Aorta (tissue), 5 donors: ENCODE measurements at regions not wholly inside any gene's neighbourhood (a gene's known extent, or its start where the extent isn't known, plus 50 kb on each side); places are given as distances from the start of the nearest gene placed in this dataset.

Experiments
- ATAC-seq: fragments of 200-7000 bp; cut with Tn5 transposase; one replicate; pipeline ENCODE4 v1.9.1; 2022; ENCODE audit warnings: moderate library complexity; ENCODE audit not compliant: low FRiP score
- DNase-seq, 2 donors: peaks; one replicate each; pipeline ENCODE4 v3.0.0-alpha.2; 2020
- H3K27ac ChIP-seq, 2 donors: one replicate each; pipeline ENCODE4 v1.5.1; 2013; ENCODE audit warnings: low read length in 2 of 2, mild to moderate bottlenecking in 2 of 2, moderate library complexity in 2 of 2, control low read depth in 1 of 2, inconsistent platforms in 1 of 2, low read depth in 1 of 2
- H3K27me3 ChIP-seq, 2 donors: one replicate each; pipeline ENCODE4 v1.6.1; 2013; ENCODE audit warnings: control low read depth in 1 of 2, low read length in 1 of 2, mild to moderate bottlenecking in 1 of 2, moderate library complexity in 1 of 2; ENCODE audit not compliant: insufficient read depth in 2 of 2, control insufficient read depth in 1 of 2
- H3K36me3 ChIP-seq, 2 donors: one replicate each; pipeline ENCODE4 v1.6.1; 2013; ENCODE audit warnings: control low read depth in 1 of 2, low read length in 1 of 2, mild to moderate bottlenecking in 1 of 2; ENCODE audit not compliant: insufficient read depth in 2 of 2, control insufficient read depth in 1 of 2
- H3K4me1 ChIP-seq, 2 donors: one replicate each; pipeline ENCODE4 v1.6.1; 2013; ENCODE audit warnings: low read length in 2 of 2, control low read depth in 1 of 2, mild to moderate bottlenecking in 1 of 2, moderate library complexity in 1 of 2; ENCODE audit not compliant: insufficient read depth in 2 of 2, control insufficient read depth in 1 of 2
- H3K4me3 ChIP-seq, 2 donors: one replicate each; pipeline ENCODE4 v1.5.1; 2013; ENCODE audit warnings: low read length in 2 of 2, control low read depth in 1 of 2, mild to moderate bottlenecking in 1 of 2
- H3K9me3 ChIP-seq: one replicate; pipeline ENCODE4 v1.6.1; 2013; ENCODE audit warnings: mild to moderate bottlenecking, low read length; ENCODE audit not compliant: control insufficient read depth
- WGBS, 2 donors: extraction: QIAGEN DNeasy Blood & Tissue Kit; methylation state at CpG; one replicate each; pipeline ENCODE4 v1.1.7; 2013; 5-methylcytosine and 5-hydroxymethylcytosine counted together
- intact Hi-C, 2 donors: fragments of 100-400 bp; cut with DNase I; formaldehyde crosslinking; loops; one replicate each; pipeline versions ENCODE4 v1.14.2 to v1.15.0; 2022
- donor health status: healthy with polysubstance abuse.
- donor health status: Bipolar disorder and iron deficiency.
- donor health status: DM: no; HTN: no; CAD: no.
- donor health status: DM: no; HTN: no; CAD: no.
- donor health status: DM: yes; HTN: yes; CAD: no.

DNA sequence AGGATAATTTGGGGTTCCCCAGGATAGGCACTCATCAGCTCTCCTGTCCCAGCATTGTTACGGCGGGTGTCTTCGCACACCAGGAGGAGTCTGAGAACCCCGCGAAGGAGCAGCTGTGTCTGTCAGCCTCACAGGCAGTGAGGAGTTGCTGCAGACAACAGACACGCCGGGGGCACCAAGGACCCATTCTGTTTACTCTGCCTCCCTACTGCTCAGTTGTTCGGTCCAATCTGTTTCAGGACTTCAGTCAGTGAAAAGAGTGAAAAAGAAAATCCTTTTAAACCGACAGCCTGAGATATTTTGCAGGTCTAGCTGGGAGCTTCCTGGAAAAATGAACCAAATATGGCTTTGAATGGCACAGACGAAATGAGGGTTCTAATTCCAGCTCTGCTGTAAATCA is 288.4 kb downstream of the OMA1 start:
- no peak overlapping the region for H3K4me3 ChIP-seq
- 30 to 42% methylated on average over 10 of the region's 10 CpGs for WGBS, 2 donors
- DNase-seq = no peak

GRCh38 chr1:58257003-58257402 is 289.5 kb downstream of the OMA1 start:
- DNase-seq = no peak
- no peak overlapping the region for H3K4me3 ChIP-seq
- no peaks in the 10 kb centered on the region for H3K4me1 ChIP-seq
- H3K27ac ChIP-seq = no peak overlapping the region
- no peaks in the 10 kb centered on the region for H3K27me3 ChIP-seq
- 56 to 66% methylated on average over 1 of the region's 1 CpG for WGBS, 2 donors
- H3K9me3 ChIP-seq = no peaks in the 10 kb centered on the region
- intact Hi-C loops = no loop called here
- no peak for ATAC-seq
- H3K36me3 ChIP-seq = no peaks in the 10 kb centered on the region

More for the DNA sequence above, 288.4 kb downstream of the OMA1 start:
- intact Hi-C loops = no loop called here
- Histone ChIP-seq H3K4me1 (no peaks in the 10 kb centered on the region), H3K9me3 (no peaks in the 10 kb centered on the region), H3K27ac (no peak overlapping the region), H3K27me3 (no peaks in the 10 kb centered on the region), H3K36me3 (no peaks in the 10 kb centered on the region)
- ATAC-seq = no peak

- Histone ChIP-seq H3K9me3 (no peaks in the 10 kb centered on the region), H3K27ac (no peak overlapping the region), H3K4me3 (no peak overlapping the region), H3K36me3 (no peaks in the 10 kb centered on the region), H3K4me1 (no peaks in the 10 kb centered on the region), H3K27me3 (no peaks in the 10 kb centered on the region)
- intact Hi-C loops = no loop called here
- ATAC-seq = no peak
- WGBS, 2 donors = 75 to 83% methylated on average over 3 of the region's 3 CpGs
- no peak for DNase-seq
Measured at GRCh38 chr1:58256546-58256945, 290.0 kb downstream of the OMA1 start.

GRCh38 chr1:58256041-58256440 is 290.5 kb downstream of the OMA1 start:
- no peaks in the 10 kb centered on the region for H3K4me1 ChIP-seq
- no peak overlapping the region for H3K4me3 ChIP-seq
- no peaks in the 10 kb centered on the region for H3K27me3 ChIP-seq
- intact Hi-C loops = no loop called here
- no peak for DNase-seq
- ATAC-seq = no peak
- H3K27ac ChIP-seq = no peak overlapping the region
- no peaks in the 10 kb centered on the region for H3K9me3 ChIP-seq
- H3K36me3 ChIP-seq = no peaks in the 10 kb centered on the region
- 89 to 95% methylated on average over 10 of the region's 10 CpGs for WGBS, 2 donors

DNA sequence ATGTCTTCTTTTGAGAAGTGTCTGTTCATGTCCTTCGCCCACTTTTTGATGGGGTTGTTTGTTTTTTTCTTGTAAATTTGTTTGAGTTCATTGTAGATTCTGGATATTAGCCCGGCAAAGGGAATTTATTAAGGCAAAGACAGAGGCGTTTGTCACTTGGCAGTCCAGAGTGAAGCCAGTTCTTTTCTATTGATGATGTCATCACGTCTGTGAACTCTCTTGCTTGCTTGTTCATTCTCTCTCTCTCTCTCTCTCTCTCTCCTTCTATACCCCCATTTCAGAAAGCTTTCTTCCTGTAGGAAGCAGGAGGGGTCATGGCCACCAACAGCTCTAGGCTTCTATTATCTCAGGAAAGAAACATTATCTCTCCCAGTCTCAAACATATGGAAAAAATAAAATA is 291.3 kb downstream of the OMA1 start:
- Histone ChIP-seq H3K27me3 (no peaks in the 10 kb centered on the region), H3K9me3 (no peaks in the 10 kb centered on the region), H3K36me3 (no peaks in the 10 kb centered on the region), H3K27ac (no peak overlapping the region), H3K4me1 (no peaks in the 10 kb centered on the region), H3K4me3 (no peak overlapping the region)
- WGBS, 2 donors = 65 to 68% methylated on average over 3 to 4 of the region's 4 CpGs
- ATAC-seq (no peak), DNase-seq (no peak)
- intact Hi-C loops = no loop called here

DNA sequence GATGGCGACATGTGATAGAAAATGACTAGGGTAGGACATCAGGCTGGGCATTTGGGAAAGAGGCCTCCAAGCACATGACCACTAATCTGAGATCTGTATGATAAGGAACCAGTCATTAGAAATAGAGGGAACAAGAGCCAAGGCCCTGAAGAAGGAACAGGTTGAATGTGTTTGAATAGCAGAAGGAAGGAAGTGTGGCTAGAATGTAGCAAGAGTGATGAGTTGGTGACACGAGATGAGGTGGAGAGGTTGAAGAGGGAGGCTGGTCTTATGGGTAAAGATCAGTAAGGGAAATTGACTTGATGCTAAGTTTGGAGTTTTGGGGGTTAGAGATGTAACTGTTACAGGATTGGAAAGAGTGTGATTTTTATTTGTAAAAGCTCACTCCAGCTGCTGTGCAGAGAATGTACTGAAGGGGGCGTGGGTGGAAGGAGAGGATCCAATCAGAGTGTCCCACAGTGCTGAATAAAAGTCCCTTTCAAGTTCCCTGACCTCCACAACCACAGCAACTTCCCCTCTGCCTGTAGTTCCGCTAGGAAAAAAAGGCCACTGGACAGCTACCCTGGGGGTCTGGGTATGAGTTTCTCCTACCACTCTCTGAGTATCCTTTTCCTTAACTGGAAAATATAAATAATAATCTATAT is 295.0 kb downstream of the OMA1 start:
- H3K9me3 ChIP-seq = peaks cover under 1% of the 10 kb centered on the region
- H3K4me1 ChIP-seq = no peaks in the 10 kb centered on the region
- H3K4me3 ChIP-seq = no peak overlapping the region
- H3K27ac ChIP-seq = no peak overlapping the region
- H3K36me3 ChIP-seq = no peaks in the 10 kb centered on the region
- DNase-seq (no peak), ATAC-seq (no peak)
- 49 to 54% methylated on average over 4 of the region's 4 CpGs for WGBS, 2 donors
- intact Hi-C loops = no loop called here
- H3K27me3 ChIP-seq = peaks cover 0 to 2% of the 10 kb centered on the region in 2 donors

DNA sequence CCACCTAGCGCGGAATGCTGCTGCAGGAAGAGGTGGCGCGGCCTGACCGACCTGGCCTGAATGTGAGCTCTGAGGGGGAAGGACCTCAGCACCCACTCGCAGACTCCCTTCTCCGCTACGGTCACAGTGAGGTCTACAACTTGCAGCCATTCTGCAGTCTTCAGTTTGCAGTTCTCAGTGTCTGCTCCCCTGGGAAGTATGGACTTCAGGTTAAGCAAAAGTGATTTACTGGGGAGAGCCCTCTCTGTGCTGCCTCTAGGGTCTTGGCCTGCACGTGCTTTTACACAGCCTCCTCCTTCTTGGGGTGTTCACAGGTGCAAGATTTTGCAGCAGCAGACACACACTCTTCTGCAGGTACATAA is 296.0 kb downstream of the OMA1 start:
- no peak for DNase-seq
- intact Hi-C loops = no loop called here
- Histone ChIP-seq H3K27me3 (peaks cover 0 to 2% of the 10 kb centered on the region in 2 donors), H3K36me3 (no peaks in the 10 kb centered on the region), H3K4me3 (no peak overlapping the region), H3K27ac (no peak overlapping the region), H3K9me3 (peaks cover 2% of the 10 kb centered on the region), H3K4me1 (no peaks in the 10 kb centered on the region)
- 4 to 6% methylated on average over 9 of the region's 9 CpGs for WGBS, 2 donors
- no peak for ATAC-seq

DNA sequence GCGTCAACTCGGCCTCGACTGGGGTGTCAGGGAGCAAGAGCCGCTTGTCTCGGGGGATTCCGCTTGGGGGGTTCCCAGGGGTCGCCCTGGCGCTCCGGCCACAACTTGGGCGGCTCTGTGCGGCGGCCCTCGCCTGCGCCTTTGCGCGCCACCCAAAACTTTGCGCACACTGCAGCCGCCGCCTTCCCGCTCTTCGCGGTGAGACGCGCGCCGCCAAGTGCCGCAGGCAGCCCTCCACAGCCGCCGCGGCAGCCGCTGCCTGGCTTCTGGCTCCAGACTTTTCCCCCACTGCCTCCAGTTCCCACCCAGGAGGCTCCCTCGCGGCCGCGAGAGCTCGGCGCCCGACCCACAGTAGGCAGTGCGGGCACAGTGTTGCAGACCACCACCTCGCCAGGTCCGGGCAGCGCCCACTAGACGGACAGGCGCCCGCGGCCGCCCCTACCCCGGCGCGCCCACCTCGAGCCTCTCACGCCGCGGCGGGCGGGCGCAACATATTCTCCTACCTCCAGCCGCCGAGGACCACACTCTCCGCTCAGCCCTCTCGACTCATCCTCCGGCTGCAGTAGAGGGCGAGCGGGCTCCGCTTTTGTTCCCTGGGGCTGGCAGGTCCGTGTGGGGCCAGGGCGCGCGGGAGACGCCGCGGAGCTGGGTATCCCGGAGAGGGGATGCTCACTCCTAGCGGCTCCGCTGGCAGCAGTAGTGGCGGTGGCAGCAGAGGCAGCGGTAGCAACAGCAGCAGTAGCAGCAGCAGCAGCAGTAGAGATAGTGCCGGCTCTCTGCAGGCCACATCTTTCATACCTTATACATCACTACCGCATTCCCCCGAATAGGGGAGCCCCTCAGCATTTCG is 296.6 kb downstream of the OMA1 start:
- Histone ChIP-seq H3K4me3 (peak overlapping the region in 1 of 2 donors; percentile 1), H3K36me3 (no peaks in the 10 kb centered on the region), H3K27ac (no peak overlapping the region), H3K4me1 (no peaks in the 10 kb centered on the region), H3K27me3 (peaks cover 0 to 2% of the 10 kb centered on the region in 2 donors), H3K9me3 (peaks cover 2% of the 10 kb centered on the region)
- ATAC-seq = peak; percentile 54
- DNase-seq = peak in 1 of 2 donors; percentile 72
- WGBS, 2 donors = 0 to 1% methylated on average over 75 to 81 of the region's 81 CpGs
- intact Hi-C loops = no loop called here

DNA sequence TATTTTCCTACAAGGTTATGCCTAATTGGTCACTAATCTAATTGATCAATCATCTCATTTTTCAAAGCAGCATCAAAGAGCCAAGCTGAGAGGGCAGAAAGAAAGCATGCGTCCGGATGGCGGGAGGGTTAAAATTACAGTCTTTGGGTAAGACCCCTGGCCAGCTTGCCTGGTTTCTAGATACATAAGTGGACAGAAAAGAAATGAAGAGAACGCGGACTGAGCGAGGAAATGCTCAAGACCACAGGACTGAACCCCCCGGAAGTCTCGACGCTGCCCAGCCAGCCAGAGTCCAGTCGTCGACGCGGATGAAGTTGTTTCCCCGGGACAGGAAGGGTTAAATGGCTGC is 297.2 kb downstream of the OMA1 start:
- Histone ChIP-seq H3K27ac (no peak overlapping the region), H3K9me3 (peaks cover 2% of the 10 kb centered on the region), H3K4me1 (no peaks in the 10 kb centered on the region), H3K4me3 (peak overlapping the region in 1 of 2 donors; percentile 1), H3K36me3 (no peaks in the 10 kb centered on the region), H3K27me3 (peaks cover 0 to 2% of the 10 kb centered on the region in 2 donors)
- ATAC-seq = no peak
- intact Hi-C loops = no loop called here
- 0 to 1% methylated on average over 14 of the region's 14 CpGs for WGBS, 2 donors
- DNase-seq = no peak
